Cardiac fibroblast (primary cell): ENCODE measurements at regions not wholly inside any gene's neighbourhood (a gene's known extent, or its start where the extent isn't known, plus 50 kb on each side); places are given as distances from the start of the nearest gene placed in this dataset.

Experiments
- DNase-seq, 2 donors: peaks; one replicate each; pipeline versions ENCODE4 v3.0.0 to v3.0.0-alpha.2; 2010; ENCODE audit warnings: low read depth in 2 of 2
- H3K4me3 ChIP-seq, 2 donors: replicated peaks in 1 of 2; 1 replicate in 1 of 2; 2 replicates in 1 of 2; pipeline ENCODE4 v1.5.1; 2011; ENCODE audit warnings: low read depth in 2 of 2, low read length in 2 of 2, mild to moderate bottlenecking in 2 of 2, moderate library complexity in 1 of 2
- CTCF ChIP-seq: IDR thresholded peaks from one replicate; pipeline ENCODE4 v1.5.1; 2011; ENCODE audit warnings: low read depth, mild to moderate bottlenecking, low read length, inconsistent platforms

DNA sequence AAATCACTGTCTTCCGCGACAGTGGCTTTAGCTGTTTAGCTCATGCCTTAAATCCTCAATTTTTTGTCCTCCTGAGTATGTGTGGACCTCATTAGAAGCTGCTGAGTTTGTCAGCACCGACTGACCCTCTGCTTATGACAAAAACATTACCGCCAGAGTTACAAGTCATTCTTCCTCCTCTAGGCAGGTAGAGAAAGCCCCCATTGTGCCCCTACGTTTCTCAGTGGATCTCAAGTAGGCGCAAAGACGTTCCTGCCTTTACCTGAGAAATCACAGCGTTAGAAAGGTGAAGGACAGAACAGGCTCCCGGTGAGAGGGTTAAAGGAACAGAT lies 227.3 kb upstream of the PDE10A start:
- TF ChIP-seq CTCF: no peak
- DNase-seq: no peak
- no peak overlapping the region for H3K4me3 ChIP-seq

- TF ChIP-seq CTCF: peak; percentile 82
- peak; percentile 64 to 69 for DNase-seq
- H3K4me3 ChIP-seq: no peak overlapping the region
Measured at GRCh38 chr6:165889636-165890403, 226.8 kb upstream of the PDE10A start.

- H3K4me3 ChIP-seq: no peak overlapping the region
- DNase-seq: no peak
- TF ChIP-seq CTCF: no peak
Measured at GRCh38 chr6:165886169-165886568, 223.1 kb upstream of the PDE10A start.

GRCh38 chr6:165884813-165885765 lies 222.0 kb upstream of the PDE10A start:
- peak; percentile 97 for TF ChIP-seq CTCF
- peak; percentile 78 to 80 for DNase-seq
- H3K4me3 ChIP-seq: no peak overlapping the region

- peak in 1 of 2 donors; percentile 53 for DNase-seq
- no peak overlapping the region for H3K4me3 ChIP-seq
- TF ChIP-seq CTCF: no peak
Measured at GRCh38 chr6:165883851-165884640, 221.0 kb upstream of the PDE10A start.

DNA sequence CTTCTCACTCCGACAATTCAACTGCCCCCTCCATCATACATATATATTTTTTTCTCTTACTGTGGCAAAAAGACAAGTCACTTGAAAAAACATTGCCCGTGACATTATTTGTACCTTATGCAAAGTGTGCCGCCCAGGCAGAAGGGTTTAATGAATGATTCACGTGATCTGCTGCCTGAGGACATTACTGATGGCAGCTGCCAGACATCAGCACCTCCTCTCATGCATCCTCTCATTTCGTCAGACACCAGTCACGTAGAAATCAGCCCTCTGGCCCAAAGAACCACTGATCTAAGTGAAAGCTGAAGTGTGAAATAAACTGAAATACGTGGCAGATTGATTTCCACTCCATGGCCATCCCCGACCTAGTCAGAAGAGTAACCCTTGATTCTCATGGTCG lies 218.8 kb upstream of the PDE10A start:
- no peak for DNase-seq
- no peak for TF ChIP-seq CTCF
- H3K4me3 ChIP-seq: no peak overlapping the region
